GM21529 (cell line): ENCODE measurements at regions not wholly inside any gene's neighbourhood (a gene's known extent, or its start where the extent isn't known, plus 50 kb on each side); places are given as distances from the start of the nearest gene placed in this dataset.
"Not testable (repeated sequence)": the region's sequence is repeated elsewhere in the genome, so short reads cannot be mapped to it uniquely, and the experiment has no call there.

Experiments
- ATAC-seq: cut with Tn5 transposase; IDR thresholded peaks from one replicate; pipeline ENCODE4 v1.9.1; 2021; ENCODE audit not compliant: unreplicated experiment

DNA sequence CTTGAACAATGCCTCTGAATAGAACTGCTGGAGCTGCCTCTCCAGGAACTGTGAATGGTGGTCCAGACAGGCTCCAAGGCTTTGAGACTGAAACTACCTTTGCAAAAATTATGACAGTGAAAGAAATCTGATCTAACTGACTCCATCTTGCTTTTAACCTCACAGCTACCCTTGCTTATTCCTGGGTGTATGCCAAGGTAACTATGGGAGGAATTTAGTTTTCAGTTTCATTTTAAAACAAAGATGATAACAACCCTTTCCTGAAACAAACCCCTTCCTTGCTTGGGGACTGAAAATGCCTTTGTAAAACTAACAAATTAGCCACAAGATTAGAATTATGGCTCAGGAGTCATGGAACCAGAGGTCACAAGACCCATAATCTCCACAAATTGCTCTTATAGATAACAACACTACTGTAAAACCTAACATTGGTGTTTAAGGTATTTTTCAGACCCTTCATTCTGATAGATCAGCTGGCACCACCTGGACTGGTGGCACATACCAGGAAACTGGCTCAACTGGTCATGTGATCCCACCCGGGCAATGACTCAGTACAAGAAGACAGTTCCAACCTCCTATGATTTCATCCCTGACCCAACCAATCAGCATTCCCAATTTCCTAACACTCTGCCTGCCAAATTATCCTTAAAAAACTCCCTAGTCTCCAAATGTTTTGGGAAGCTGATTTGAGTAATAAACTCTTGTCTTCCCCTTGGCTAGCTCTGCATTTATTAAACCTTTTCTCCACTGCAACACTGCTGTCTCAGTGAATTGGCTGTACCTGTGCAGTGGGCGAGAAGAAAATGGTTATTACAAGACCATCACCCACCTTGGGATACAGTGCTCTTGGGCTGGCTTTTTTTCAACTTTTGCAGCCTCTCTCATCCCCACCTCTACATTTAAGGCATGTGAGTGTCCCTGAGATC lies 608.1 kb downstream of the TYW1 start:
- ATAC-seq: no peak

DNA sequence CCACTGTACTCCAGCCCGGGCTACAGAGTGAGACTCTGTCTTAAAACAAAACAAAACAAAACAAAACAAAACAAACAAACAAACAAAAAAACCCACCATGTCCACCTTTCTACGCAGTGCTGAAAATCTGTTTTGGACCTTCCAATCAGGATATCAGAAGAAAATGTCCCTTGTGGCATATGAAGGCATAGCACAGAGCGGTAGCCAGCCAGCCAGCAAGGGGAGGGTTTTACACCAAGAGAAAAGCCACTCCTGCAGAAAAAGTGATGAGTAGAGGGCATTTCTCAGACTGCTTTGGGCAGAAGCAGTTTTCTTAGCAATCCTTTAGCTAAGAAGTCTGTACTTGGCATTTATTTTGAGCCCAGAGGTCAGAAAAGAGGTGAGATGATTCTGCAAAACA lies 612.2 kb downstream of the TYW1 start:
- no peak for ATAC-seq

DNA sequence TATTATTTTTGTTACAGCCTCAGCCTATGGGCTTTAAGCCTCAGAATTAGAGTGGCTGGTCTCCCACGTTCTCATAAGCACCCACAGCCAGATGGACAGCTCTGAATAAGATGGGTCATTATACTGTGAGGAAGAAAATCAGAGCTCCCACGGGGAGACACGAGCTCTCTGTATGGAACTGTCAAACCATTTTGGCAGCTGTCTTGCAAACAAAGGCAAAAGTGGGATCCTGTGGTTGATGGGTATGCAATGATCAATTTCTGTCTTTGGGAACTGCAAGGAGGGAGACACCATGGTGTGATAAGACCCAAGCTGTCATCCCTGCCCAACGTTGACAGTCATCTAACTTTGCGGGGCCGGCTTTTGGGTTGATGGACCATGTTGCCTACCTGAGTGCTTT lies 614.3 kb downstream of the TYW1 start:
- ATAC-seq: no peak

DNA sequence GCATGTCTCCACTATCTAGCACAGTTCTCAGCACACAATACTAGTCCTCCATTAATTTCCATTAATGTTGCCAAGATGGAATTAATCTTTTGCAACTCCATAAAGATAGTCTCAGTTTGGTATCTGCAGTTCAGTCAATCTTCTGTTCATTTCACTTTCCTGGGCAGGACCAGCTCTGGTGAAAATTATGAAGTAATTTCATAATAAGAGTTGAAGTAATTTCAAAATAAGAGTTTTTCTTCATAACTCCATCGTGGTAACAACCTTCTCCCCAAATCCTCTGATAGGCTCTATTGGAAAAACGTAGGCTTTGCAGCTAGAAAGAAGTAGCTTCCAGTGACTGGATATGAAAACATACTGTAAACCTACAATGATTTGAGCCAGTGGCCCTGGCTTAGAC lies 618.2 kb downstream of the TYW1 start:
- no peak for ATAC-seq

DNA sequence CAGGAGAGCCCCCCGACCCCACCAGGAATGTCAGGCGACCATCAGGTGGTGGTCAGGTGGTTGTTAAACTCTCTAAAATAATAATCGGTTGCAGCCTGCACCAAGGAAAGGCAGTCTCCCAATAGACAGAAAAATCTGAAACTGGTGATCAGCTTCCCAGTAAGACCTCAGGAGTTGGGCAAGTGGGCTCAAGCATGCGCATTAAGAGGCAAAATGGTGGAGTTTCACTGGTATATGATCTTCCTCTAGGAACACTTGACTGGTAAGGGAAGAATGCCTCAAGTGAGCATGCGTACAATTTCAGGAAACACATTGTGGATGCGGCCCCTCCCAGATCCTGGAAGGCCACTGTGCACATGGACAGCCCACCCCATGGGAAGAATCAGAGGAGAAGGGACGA lies 619.9 kb downstream of the TYW1 start:
- ATAC-seq: no peak

DNA sequence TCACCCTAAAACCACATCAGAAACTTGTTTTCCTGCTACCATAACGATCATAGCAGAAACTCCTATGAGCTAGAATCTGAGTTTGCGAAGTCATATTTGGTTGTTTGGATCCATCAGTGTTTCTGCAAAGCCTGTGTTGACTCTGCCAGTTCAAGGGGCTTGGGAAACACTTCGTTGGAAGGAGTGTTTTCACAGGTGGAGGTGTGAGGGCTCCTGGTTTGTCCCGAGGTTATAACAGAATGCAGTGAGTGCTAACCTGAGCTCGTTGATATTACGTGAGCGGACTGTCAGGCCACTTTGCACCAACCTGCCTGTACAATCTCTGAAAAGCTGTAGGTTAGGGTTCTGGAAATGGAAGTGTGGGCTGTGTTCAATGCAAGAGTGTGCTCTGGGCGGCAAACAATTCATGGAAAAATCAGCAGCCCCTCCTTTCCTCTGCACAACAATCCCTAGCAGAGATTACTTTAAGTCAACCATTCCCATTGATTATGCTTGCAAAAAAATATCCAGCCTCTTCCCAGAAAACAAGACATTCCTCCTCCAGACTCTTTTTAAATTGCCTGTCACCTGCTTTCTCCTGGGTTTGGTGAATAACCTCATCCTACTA lies 622.0 kb downstream of the TYW1 start:
- no peak for ATAC-seq

DNA sequence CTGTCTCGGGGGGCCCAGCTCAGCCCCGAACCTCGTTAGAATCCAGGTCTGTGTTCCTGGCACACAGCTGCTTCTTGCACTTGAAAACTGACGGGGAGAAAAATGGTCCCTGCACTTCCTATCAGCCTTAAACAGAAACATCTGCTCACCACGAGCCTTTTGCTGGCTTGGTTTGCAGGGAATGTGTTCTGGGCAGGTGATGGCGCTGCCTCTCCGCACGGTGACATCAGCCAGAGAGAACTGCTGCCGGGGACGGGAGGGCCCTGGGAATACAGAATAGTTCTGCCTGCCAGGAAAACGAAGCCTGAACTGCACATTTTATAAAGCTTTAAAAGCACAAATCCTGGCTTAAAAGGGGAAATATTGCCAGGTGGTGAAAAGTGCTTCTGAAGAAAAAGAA lies 622.5 kb downstream of the TYW1 start:
- ATAC-seq: no peak

DNA sequence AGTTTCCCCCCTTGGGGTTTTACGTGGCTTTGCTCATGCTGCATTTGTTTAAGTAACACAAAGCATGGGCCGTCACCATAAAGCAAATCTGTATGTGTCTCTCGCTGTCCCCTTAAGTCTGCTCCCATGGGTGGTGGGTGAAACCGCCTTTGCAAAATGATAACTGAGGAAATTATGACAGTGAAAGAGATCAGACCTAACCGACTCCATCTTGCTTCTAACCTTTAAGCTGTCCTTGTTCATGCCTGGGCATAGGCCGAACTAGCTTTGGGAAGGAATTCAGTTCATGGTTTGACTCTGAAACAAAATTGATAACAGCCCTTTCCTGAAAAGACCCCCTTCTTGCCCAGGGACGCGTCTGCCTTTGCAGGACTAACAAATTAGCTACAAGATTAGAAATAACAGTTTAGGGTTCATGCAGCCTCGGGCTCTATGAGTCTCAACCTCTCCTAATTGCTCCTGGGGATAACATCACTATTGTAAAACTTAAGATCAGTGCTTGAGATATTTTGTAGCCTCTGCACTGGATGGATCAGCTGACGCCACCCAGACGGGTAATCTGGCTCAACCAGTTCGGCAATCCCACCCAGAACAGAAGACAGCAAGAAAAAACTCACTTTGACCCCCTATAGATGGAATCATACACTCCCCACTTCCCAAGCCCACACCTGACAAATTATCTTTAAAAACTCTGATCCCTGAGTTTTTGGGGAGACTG lies 623.7 kb downstream of the TYW1 start:
- no peak for ATAC-seq

DNA sequence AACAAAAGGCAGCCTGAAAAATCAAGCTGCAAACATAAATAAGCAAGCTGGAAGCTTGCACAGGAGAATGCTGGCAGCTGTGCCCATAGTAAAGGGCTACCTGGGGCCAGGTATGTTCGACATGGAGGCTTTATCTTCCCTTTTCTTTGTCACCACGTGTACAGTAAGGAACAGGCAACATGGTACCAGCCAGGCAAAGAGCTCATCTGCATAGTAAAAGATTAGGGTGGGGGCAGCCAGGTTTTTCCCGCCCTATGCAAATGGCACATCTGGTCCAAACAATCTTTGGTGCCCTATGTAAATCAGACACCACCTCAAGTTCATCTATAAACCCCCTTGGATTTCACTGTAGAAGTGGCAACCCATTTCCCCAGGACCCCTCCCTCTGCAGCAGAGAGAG lies 625.1 kb downstream of the TYW1 start:
- ATAC-seq: no peak

DNA sequence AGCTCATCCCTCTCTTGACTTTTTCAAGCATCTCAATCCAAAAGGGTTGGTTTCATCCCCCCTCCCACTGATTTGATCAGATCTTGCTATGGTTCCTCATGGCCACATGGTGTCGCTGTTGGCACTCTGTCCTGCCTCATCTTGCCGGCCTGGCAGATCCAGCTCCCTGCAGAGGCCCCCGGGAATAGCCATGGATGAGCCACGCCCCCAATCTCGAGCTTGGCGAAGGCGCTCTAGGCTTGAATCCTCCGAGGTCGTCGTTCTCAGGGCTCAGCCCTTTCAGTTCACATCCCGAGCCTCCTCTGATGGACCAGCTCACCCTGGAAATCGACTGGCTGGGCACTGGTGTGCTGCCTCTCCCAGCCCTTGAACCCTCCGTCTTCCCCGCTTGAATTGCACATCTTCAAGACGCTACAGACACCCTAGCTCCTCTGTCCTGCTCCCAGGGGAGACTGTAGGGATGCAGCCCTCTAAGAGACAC lies 628.7 kb downstream of the TYW1 start:
- ATAC-seq: no peak

DNA sequence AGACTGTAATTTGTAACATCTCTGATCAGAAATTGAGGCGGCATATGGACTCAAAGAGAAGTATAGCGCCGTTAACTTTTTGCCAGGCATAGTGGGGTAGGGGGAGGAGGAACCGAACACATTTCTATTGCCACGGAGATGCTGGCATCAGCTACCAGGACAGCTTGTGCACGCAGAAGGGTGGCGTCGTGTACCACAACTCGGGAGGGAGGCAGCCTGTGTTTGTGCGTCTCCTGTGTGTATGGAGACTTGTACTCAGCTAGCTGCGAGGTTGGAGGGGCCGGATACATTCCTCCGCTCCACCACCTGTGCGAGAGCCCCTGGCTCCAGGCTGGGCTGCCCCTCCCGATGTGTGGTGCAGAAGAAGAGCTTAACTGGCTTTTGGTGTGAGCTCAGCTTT lies 634.8 kb downstream of the TYW1 start:
- no peak for ATAC-seq

DNA sequence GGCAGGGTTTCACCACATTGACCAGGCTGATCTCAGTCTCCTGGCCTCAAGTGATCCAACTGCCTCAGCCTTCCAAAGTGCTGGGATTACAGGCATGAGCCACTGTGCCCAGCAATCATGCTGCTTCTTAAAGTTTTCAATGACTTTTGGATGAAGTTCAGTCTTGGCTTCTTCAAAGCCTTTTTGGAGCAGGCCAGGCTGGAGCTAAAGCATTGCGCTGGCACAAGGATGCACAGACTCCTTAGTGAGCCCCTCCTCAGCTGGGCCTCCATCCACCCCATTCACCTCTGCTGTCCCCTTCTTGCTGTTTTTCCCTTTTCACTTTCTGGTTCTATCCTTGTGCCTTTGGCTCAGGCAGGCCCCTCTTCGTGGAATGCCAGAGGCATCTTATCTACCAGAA lies 638.6 kb downstream of the TYW1 start:
- ATAC-seq: no peak

DNA sequence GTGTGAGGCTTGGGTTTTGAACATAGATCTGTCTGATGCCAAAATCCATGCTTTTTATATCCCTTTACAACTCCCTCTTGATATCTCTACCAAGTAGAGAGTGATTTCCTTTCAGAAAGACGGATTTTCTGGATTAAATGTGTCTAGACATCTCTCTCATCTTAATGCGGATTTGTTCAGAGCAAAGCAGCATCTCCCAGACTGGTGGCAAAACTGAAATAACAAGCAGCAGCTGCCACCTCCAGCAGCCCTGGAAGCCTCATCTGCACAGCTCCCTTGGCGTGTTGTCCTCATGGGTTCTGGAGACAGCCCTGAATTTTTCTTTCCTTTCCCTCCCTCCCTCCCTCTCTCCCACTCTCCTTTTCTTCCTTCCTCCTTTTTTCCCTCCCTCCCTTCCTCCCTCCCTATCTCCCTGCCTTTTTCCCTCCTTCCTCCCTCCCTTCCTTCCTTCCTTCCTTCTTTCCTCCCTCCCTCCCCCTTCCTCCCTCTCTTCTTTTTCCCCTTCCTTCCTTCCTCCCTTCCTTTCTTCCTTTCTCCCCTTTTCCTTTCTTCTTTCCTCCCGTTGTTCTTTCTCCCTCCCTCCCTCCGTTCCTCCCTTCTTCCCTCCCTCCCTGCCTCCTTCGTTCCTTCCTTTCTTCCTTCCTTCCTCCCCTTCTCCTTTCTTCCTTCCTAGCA lies 639.9 kb downstream of the TYW1 start:
- ATAC-seq: no peak

DNA sequence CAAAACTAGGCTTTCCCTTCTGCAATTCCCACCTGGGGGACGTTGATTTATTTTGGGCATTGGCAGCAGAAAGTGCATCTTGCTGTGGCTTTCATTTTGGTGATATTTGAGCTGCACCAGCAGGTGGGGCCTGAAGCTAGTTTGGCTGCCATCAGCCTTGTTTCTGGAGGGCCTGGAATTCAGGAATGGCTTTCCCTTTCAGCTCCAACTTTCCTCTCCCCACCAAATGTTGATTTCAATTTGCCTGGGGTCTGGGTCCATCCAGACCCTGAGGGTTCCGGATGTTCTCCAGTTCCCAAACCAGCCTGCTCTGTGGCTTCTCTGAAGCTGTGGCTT lies 640.4 kb downstream of the TYW1 start:
- no peak for ATAC-seq

DNA sequence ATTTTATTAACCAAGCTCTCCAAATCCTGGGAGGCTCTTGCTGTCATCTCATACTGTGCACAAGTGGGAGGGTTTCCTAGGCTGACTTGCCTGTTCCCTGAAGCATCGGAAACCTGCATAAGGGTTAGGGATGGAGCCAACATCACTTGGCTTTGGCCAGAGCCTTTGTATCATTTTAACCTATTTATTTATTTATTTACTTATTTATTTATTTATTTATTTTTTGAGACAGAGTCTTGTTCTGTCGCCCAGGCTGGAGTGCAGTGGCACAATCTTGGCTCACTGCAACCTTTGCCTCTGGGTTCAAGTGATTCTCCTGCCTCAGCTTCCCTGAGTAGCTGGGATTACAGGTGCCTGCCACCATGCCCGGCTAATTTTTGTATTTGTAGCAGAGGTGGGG lies 645.9 kb downstream of the TYW1 start:
- not testable (repeated sequence) for ATAC-seq

DNA sequence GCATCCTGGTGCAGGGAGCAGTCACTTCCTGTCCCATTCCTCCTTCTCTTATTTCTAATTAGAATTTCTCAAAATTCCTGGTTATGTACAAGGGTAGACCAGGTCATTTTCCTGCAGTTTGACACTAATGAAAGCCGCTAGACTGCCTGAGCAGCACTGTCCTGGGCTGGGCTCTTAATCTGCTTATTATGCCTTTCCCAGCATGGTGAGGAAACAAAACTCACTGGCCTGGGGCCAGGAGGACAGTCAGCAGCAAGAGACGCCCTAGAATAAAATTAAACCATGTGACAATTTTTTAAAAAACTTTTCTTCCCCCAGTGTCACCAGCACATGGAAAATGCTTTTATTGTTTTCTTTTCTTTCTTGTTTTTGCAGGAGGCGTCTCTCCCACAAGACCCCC lies 647.5 kb downstream of the TYW1 start:
- ATAC-seq: no peak

DNA sequence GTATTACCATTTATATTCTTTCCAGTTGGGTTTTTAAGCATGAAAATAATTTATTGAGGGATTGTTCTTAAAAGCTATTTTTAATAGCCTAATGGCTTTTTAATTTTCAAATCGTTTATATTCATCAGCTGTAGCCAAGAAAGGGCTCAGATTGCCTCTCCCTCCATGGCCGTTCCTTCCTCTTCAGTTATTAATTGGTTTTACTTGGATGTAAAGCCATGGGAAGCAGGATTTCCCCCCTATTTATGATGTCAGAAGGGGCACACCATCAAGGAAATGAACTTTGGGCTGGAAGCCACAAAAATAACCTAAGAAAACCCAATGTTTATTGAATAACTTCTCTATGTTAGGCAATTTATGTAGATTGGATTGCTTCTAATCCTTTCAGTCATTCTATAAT lies 656.3 kb downstream of the TYW1 start:
- ATAC-seq: no peak

DNA sequence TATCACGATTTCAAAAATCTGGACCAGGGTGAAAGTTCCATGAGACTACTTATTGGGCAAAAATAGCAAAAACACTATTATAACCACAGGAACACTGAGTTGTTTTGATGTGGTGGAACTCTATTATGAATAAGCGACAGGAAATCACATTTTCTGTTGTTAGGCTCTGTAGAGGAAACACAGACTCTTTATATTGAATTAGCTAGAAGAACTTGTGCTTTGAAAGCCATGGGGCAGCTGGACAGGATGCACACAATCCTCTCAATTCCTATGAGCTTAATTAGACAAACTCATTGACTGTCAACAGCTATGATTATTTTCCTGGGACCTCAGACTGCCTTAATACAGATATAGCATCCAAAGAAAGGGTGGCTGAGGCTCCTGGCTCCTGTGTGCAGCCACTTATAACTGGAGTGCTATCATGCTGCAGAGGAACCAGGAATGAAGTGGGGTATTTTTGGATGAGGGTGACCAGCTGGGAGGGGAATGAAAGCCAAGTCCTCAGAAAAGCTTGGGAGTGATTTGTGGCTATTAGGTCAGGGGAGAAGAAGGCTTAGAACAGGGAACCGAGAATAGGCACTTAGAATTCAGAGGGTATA lies 657.3 kb downstream of the TYW1 start:
- no peak for ATAC-seq

DNA sequence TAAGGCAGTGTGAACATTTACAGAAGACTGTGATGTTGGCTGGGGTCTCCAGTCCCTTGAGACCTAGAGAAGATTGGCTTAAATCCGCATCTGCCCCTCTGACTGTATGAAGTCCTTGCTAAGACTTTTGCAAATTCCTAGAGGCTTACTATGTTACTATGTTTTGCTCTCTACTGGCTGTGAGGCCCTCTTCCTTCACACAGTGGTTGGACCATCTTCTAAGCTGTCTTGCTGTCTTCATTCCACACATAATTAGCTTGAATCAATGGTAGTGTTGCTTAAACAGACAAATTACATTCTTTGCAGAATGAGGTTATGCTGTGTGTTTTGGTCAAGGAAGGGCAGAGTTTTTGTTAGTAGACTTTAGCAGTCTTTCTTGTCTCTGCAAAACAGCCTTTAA lies 658.0 kb downstream of the TYW1 start:
- no peak for ATAC-seq

DNA sequence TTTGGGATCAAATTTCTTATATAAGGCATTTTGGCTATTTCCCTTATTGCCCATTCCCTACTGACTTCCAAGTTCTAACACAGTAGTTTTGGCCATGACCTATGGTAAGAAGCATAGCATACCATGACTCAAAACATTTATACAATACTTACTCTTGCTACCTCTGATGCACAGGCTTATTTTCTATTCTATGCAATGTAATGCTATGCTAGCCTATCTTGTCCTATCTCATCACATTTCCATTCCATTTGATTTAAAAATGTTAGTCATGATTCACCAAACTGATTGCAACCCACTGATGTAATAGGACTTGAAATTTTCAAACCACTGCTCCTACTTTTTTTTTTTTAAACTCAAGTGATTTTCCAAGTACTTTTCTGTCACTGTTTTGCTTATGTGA lies 658.5 kb downstream of the TYW1 start:
- no peak for ATAC-seq

DNA sequence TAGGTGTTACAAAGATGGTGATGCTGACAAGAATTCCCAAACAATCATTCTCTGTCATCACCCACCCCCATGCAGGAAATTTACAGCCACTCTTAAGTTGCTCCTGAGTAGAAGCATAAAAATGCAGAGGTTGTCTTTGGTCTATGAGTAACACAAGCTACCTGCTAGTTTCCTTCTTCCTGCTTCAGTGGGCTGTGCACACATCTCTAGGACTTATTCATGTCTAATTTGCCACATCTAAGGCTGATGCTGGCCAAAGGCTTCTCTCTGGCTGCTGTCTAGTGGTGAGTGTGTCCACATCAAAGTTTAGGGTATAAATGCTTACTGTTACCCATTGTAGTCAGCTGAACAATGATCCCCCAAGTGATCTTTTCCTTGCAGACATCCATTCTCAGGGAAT lies 662.5 kb downstream of the TYW1 start:
- no peak for ATAC-seq
